22Rv1 (cell line): ENCODE measurements at regions not wholly inside any gene's neighbourhood (a gene's known extent, or its start where the extent isn't known, plus 50 kb on each side); places are given as distances from the start of the nearest gene placed in this dataset.

Experiments used
- H3K27ac ChIP-seq: fragments of 450-650 bp; 2 replicates; pipeline ENCODE4 v1.5.1; 2017
- CTCF ChIP-seq: fragments of 450-650 bp; IDR thresholded peaks from 2 replicates; pipeline ENCODE4 v1.5.1; 2017; ENCODE audit warnings: mild to moderate bottlenecking
- ZFX ChIP-seq: fragments of 450-650 bp; IDR thresholded peaks from 2 replicates; pipeline ENCODE4 v1.6.1; 2017; ENCODE audit warnings: antibody characterized with exemption, borderline replicate concordance

GRCh38 chr3:162317046-162317445 is 820.4 kb downstream of the OTOL1 start:
- TF ChIP-seq CTCF, result no peak
- H3K27ac ChIP-seq, result no peak overlapping the region

- H3K27ac ChIP-seq, result no peak overlapping the region
- no peak for TF ChIP-seq ZFX
- no peak for TF ChIP-seq CTCF
Observed at GRCh38 chr3:162328649-162329048, 832.0 kb downstream of the OTOL1 start.

GRCh38 chr3:162329514-162329913 is 832.9 kb downstream of the OTOL1 start:
- TF ChIP-seq ZFX (no peak), CTCF (no peak)
- no peak overlapping the region for H3K27ac ChIP-seq

GRCh38 chr3:162332344-162332743 is 835.7 kb downstream of the OTOL1 start:
- no peak for TF ChIP-seq CTCF
- TF ChIP-seq ZFX, result no peak
- no peak overlapping the region for H3K27ac ChIP-seq

- TF ChIP-seq CTCF, result no peak
- TF ChIP-seq ZFX, result no peak
- no peak overlapping the region for H3K27ac ChIP-seq
Observed at GRCh38 chr3:162334537-162334936, 837.9 kb downstream of the OTOL1 start.

GRCh38 chr3:162337630-162338029 is 841.0 kb downstream of the OTOL1 start:
- TF ChIP-seq CTCF, result no peak
- TF ChIP-seq ZFX, result no peak
- no peak overlapping the region for H3K27ac ChIP-seq

GRCh38 chr3:162338514-162338913 is 841.9 kb downstream of the OTOL1 start:
- no peak overlapping the region for H3K27ac ChIP-seq
- TF ChIP-seq CTCF, result no peak
- TF ChIP-seq ZFX, result no peak
